Neural cell (in vitro differentiated cells): ENCODE measurements at regions not wholly inside any gene's neighbourhood (a gene's known extent, or its start where the extent isn't known, plus 50 kb on each side); places are given as distances from the start of the nearest gene placed in this dataset.

Source experiments
- CTCF ChIP-seq: fragments of 450-650 bp; IDR thresholded peaks from 2 replicates; pipeline ENCODE4 v1.5.1; 2014; ENCODE audit warnings: antibody characterized with exemption, mild to moderate bottlenecking, moderate library complexity; ENCODE audit not compliant: poor library complexity, severe bottlenecking
- EP300 ChIP-seq: fragments of 450-650 bp; conservative IDR thresholded peaks from 2 replicates; pipeline ENCODE4 v1.6.1; 2014; ENCODE audit warnings: antibody characterized with exemption, mild to moderate bottlenecking, moderate library complexity; ENCODE audit not compliant: poor library complexity, severe bottlenecking
- EZH2 ChIP-seq: fragments of 200-600, 300-800 bp; shearing (Covaris generic), sonication (generic); IDR thresholded peaks from 2 replicates; pipeline ENCODE4 v1.6.1; 2014; ENCODE audit warnings: antibody characterized with exemption, low read length, borderline replicate concordance, mild to moderate bottlenecking; ENCODE audit not compliant: insufficient read depth, poor library complexity, severe bottlenecking
- MXI1 ChIP-seq: fragments of 450-650 bp; conservative IDR thresholded peaks from 2 replicates; pipeline ENCODE4 v1.6.1; 2014; ENCODE audit warnings: antibody characterized with exemption, mild to moderate bottlenecking; ENCODE audit not compliant: poor library complexity, severe bottlenecking
- POLR2AphosphoS5 ChIP-seq: IDR thresholded peaks from 2 replicates; pipeline ENCODE4 v1.6.1; 2012
- RAD21 ChIP-seq: fragments of 450-650 bp; conservative IDR thresholded peaks from 2 replicates; pipeline ENCODE4 v1.6.1; 2014; ENCODE audit warnings: antibody characterized with exemption, mild to moderate bottlenecking, moderate library complexity
- REST ChIP-seq: IDR thresholded peaks from 2 replicates; pipeline ENCODE4 v1.6.1; 2012; ENCODE audit warnings: borderline replicate concordance
- TAF1 ChIP-seq: IDR thresholded peaks from 2 replicates; pipeline ENCODE4 v1.6.1; 2012; ENCODE audit warnings: low read depth

- TF ChIP-seq CTCF (no peak), EP300 (no peak), EZH2 (no peak), MXI1 (no peak), TAF1 (no peak), REST (no peak), RAD21 (no peak), POLR2AphosphoS5 (no peak)
Measured at GRCh38 chr9:17894501-17895160, 315.8 kb downstream of the SH3GL2 start.
